GM21423 (cell line): ENCODE measurements at regions not wholly inside any gene's neighbourhood (a gene's known extent, or its start where the extent isn't known, plus 50 kb on each side); places are given as distances from the start of the nearest gene placed in this dataset.
"Not testable (repeated sequence)": the region's sequence is repeated elsewhere in the genome, so short reads cannot be mapped to it uniquely, and the experiment has no call there.

ENCODE experiments used
- ATAC-seq: cut with Tn5 transposase; IDR thresholded peaks from one replicate; pipeline ENCODE4 v1.9.1; 2021; ENCODE audit warnings: mild to moderate bottlenecking, moderate library complexity; ENCODE audit not compliant: unreplicated experiment

DNA sequence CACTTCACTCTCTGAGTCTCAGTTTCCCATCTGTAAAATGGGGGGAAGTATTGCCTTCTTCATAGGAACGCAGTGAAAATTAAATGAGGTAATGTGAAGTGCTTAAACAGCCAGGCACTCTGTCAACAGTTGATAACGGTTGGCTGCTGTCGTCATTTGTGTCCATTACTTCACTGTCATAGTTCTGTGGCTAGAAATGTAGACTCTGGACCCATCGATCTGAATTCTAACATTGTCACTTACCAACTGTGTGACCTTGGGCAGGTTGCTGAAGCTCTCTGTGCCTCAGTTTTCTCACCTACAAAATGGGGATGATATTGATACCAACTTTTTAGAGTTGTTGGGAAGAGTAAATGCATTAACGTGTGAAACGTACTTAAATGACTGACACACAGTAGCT, 152.6 kb downstream of the PTPRU start:
- no peak for ATAC-seq

DNA sequence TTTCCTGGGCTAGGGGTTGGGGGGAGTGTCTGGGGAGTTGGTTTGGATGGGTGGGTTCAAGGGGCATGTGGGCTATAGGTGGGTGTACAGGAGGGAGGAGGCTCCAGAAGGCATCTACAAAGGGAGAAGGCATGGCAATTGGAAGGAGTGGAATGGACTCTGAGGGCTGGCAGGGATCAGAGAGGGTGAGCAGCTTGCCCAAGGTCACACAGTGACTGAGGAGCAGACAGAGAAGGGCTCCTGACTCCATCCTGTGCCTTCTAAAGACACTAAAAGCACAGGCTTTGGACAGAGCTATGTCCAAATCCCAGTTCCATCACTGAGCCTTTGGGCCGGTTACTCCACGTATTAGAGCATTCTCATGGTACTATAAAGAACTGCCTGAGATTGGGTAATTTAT, 151.8 kb downstream of the PTPRU start:
- ATAC-seq: no peak

DNA sequence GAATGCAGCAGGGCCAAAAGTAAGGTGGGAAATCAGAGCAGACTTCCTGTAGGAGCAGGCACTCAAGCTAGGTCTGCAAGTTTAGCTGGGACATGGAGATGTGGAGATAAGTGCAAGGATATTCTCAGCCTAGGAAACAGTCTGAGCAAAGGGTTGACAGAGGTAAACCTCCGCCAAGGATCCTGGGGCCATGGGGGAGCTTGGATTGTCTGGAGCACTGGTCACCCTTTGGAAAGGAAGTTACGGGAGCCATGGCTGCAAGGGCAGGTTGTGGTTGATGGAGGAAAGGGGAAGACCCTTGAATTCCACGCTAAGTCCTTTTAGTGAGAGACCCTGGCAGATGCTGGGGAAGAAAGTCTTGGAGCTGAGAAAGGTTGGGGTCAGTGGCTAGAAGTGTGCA, 150.9 kb downstream of the PTPRU start:
- ATAC-seq: no peak

DNA sequence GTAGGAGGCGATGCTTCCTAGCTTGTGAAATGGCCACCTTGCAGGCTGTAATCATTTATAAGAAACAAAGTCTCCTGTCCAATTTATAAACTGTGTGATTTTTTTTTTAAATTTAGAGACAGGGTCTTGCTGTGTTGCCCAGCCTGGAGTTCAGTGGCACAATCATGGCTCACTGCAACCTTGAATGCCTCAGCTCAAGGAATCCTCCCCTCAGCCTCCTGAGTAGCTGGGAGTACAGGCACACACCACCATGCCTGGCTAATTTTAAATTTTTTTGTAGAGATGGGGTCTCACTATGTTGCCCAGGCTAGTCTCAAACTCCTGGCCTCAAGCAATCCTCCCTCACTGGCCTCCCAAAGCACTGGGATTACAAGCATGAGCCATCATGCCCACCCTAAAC, 150.1 kb downstream of the PTPRU start:
- not testable (repeated sequence) for ATAC-seq

DNA sequence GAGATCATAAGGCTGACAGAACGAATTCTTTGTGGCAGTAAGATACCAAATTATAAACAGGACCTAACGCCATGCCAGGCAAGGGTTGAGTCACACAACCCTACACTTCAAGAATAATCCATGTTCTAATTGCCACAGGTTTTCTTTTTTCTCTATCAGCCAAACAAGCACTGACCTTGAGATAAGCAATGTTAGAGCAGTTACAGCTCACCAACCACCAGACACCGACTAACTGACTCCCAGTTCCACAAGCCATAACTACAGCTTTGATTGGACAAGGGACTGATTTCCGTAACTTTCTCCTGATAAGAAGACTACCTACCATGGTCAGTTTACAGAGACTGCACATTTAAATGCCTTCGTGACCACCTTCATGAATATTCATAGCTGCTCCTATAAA, 149.6 kb downstream of the PTPRU start:
- ATAC-seq: no peak

DNA sequence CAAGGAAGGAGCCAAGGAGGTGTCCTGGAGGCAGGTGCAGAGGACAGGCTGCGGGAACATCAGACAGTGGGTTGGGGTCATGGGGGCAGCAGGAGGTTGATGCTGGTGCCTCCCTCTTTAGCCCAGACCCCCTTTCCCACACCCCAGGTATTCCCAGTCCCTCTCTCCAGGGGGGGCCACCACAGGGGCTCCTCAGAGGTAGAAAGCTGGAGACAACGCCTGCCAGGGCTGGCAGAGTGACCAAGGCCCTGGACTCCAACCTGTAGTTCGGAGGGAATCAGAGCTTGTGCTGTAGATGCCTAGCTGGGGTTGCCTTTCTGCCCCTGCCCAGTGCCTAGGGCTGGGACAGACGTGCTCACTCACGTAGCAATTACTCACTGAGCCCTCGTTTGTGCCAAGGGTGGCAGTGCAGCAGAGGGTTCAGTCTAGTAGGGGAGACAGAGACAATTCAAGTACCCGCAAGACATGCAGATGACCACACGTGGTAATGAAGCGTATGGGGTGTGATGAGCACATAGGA, 148.2 kb downstream of the PTPRU start:
- no peak for ATAC-seq

DNA sequence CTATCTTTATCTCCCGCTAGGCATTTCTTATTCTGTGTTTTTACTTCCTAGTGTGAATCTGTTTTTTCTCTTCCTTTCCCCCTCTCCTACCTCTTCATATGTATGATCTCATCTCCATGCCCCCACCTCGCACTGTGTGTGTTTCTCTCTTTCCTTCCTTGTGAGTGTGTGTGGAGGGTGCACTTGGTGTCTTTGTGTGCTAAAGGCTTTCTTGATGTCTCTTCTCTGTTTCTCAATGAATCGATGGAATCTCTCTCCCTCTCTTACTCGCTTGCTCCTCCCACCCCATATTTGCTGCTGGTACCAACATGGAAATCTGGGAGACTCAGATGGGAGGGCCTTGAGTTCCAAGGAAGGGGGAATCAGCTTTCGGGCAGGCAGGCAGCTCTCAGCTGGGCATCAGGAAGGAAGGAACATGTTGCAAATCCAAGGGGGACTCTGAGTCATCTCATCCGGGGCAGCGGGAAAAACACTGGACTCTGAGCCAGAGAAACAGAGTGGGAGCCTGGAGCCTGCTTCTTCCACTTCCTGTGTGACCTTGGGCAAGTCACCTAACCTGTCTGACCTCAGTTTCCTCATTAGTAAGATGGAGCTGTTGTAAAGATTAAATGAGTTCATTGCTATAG, 147.5 kb downstream of the PTPRU start:
- no peak for ATAC-seq

DNA sequence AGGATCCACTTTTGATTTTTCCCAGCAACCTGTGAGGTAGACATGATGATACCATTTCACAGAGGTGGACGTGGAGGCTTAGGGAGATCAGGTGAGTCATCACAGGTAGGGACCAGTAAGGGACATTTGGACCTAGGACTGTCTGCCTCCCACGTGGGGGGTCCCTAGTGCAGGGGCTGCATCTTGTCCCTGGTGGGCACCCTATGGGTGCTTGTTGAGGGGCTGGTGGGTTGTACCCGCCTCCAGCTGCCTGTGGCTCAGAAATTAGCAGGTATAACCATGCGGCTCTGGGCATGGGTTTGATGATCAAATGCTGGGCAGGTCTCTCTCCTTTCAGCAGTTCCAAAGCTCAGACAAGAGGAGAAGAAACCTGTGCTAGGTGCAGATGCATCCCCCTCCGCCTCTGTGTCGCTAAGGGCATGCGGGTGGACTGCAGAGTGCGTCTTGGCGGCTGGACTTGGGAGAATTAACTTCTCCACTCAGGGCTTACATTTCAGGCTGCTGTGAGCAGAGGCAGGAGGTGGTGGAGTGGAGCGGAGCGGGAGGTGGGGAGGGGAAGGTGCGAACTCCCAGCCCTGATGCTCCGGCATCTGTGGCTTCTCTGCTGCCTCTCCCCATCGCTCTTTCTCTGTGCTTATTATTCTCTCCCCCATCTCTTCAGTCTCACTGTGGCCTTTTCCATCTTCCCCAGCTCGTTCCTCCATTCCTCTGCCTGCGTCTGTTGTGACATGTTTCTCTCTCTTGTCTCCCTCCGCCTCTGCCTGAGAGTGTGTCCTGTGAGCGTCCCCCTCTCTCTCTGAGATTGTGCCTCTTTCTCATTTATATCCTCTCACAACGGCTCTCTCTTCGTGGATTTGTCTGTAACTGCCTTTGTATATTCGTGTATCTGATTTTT, 146.8 kb downstream of the PTPRU start:
- no peak for ATAC-seq

DNA sequence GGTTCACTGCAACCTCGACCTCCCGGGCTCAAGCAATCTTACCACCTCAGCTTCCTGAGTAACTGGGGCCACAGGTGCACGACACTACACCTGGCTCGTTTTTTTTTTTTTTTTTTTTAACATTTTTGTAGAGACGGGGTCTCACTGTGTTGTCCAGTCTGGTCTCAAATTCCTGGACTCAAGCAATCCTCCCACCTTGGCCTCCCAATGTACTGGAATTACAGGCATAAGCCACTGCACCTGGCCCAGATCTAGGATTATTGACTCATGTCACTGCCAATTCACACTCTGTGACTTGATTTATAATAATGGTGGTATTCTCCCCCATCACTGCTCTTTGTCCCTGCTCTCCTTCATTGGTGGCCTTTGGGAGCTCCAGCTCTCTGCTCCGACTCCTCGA, 145.1 kb downstream of the PTPRU start:
- no peak for ATAC-seq

DNA sequence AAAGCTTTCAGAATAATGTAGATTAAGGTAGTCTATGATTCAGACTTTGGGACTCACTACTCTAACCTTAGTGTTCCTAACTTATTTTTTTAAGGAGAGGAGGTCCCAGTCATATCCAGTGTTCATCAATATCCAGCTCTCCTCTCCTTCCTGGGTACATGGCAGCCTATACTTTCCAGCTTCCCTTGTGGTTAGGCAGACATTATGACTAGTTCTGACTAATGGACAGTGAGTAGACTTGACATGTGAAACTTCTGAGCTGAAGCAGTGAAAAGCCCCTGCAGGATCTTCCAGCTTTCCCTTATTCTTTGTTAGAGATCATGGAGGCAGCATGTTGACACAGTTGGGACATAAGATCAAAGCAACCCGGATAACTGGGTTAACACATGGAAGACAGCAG, 144.2 kb downstream of the PTPRU start:
- ATAC-seq: no peak

DNA sequence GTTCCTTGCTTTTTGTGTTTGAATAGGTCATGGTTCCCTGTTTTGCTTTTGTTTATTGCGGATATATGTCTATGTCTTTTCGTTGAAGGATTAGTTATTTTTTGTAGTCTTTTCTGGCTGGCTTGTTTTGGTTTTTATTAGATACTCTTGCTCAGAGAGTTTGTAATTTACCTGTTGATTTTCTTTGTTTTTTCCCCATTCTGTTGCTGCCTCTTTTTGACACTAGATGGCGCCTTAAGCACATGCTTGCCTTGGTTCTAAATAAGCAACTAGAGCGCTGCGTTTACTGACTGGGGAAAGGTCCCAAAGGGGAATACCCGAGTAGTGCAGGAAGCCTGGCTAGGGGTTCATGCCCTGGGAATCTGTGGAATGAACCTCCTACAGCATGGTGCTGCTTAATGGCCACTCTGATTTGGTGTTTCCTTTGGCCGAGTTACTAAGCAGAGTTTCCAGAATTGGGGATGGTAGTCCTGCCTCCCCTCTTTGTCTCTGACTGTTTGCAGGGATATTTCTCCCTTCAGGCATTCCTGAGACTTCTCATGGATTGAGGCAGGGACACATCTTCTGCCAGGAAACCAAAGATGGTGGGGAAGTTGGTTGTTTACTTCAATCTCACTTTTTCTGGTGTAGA, 143.2 kb downstream of the PTPRU start:
- no peak for ATAC-seq
